RWPE2 (cell line): ENCODE measurements at regions not wholly inside any gene's neighbourhood (a gene's known extent, or its start where the extent isn't known, plus 50 kb on each side); places are given as distances from the start of the nearest gene placed in this dataset.

ENCODE experiments used
- ATAC-seq: fragments of 200-7000 bp; cut with Tn5 transposase; 3 replicates; pipeline ENCODE4 v1.9.1; 2021; ENCODE audit warnings: low read depth
- DNase-seq: peaks from one replicate; pipeline ENCODE4 v3.0.0-alpha.2; 2020; ENCODE audit warnings: low spot score
- H3K27ac ChIP-seq: fragments of 450-650 bp; 2 replicates; pipeline ENCODE4 v1.5.1; 2017; ENCODE audit warnings: mild to moderate bottlenecking; ENCODE audit not compliant: poor library complexity, severe bottlenecking
- H3K27me3 ChIP-seq: fragments of 250-450 bp; sonication (Bioruptor Pico); 2 replicates; pipeline ENCODE4 v1.5.1; 2021; ENCODE audit warnings: mild to moderate bottlenecking, moderate library complexity; ENCODE audit not compliant: insufficient read depth, poor library complexity, severe bottlenecking
- H3K36me3 ChIP-seq: fragments of 250-450 bp; sonication (Bioruptor Pico); 2 replicates; pipeline ENCODE4 v1.5.1; 2020; ENCODE audit warnings: low read depth, mild to moderate bottlenecking, moderate library complexity
- H3K4me1 ChIP-seq: fragments of 250-450 bp; sonication (Bioruptor Pico); 2 replicates; pipeline ENCODE4 v1.5.1; 2021; ENCODE audit warnings: mild to moderate bottlenecking, moderate library complexity; ENCODE audit not compliant: insufficient read depth, poor library complexity, severe bottlenecking
- H3K4me3 ChIP-seq: fragments of 250-450 bp; sonication (Bioruptor Pico); 2 replicates; pipeline ENCODE4 v1.5.1; 2021; ENCODE audit warnings: mild to moderate bottlenecking, moderate library complexity; ENCODE audit not compliant: severe bottlenecking
- H3K9me3 ChIP-seq: fragments of 250-450 bp; sonication (Bioruptor Pico); 2 replicates; pipeline ENCODE4 v1.5.1; 2021; ENCODE audit warnings: mild to moderate bottlenecking, moderate library complexity; ENCODE audit not compliant: severe bottlenecking
- CTCF ChIP-seq: fragments of 450-650 bp; IDR thresholded peaks from one replicate; pipeline ENCODE4 v1.5.1; 2017; ENCODE audit warnings: mild to moderate bottlenecking, moderate library complexity; ENCODE audit not compliant: poor library complexity, severe bottlenecking

GRCh38 chr16:64437706-64438324 lies 684.0 kb downstream of the CDH11 start:
- no peak for DNase-seq
- H3K4me3 ChIP-seq: no peak overlapping the region
- ATAC-seq: no peak
- no peaks in the 10 kb centered on the region for H3K9me3 ChIP-seq
- H3K27ac ChIP-seq: no peak overlapping the region
- H3K27me3 ChIP-seq: no peaks in the 10 kb centered on the region
- no peaks in the 10 kb centered on the region for H3K36me3 ChIP-seq
- TF ChIP-seq CTCF: no peak
- H3K4me1 ChIP-seq: peaks cover 12% of the 10 kb centered on the region

- H3K9me3 ChIP-seq: no peaks in the 10 kb centered on the region
- H3K27ac ChIP-seq: no peak overlapping the region
- no peak overlapping the region for H3K4me3 ChIP-seq
- no peaks in the 10 kb centered on the region for H3K27me3 ChIP-seq
- TF ChIP-seq CTCF: no peak
- DNase-seq (no peak), ATAC-seq (no peak)
- H3K4me1 ChIP-seq: no peaks in the 10 kb centered on the region
- H3K36me3 ChIP-seq: no peaks in the 10 kb centered on the region
These were observed 687.3 kb downstream of the CDH11 start for GRCh38 chr16:64434526-64435069.

GRCh38 chr16:64428463-64429113 lies 693.3 kb downstream of the CDH11 start:
- TF ChIP-seq CTCF: no peak
- Histone ChIP-seq H3K4me3 (no peak overlapping the region), H3K27ac (no peak overlapping the region), H3K4me1 (peaks cover 12% of the 10 kb centered on the region), H3K9me3 (no peaks in the 10 kb centered on the region), H3K36me3 (no peaks in the 10 kb centered on the region), H3K27me3 (no peaks in the 10 kb centered on the region)
- DNase-seq (no peak), ATAC-seq (peak; percentile 95)

- no peaks in the 10 kb centered on the region for H3K9me3 ChIP-seq
- no peak overlapping the region for H3K27ac ChIP-seq
- no peaks in the 10 kb centered on the region for H3K27me3 ChIP-seq
- H3K4me1 ChIP-seq: peaks cover 12% of the 10 kb centered on the region
- TF ChIP-seq CTCF: no peak
- H3K4me3 ChIP-seq: no peak overlapping the region
- ATAC-seq: no peak
- DNase-seq: no peak
- no peaks in the 10 kb centered on the region for H3K36me3 ChIP-seq
These were observed 695.7 kb downstream of the CDH11 start for GRCh38 chr16:64426131-64426666.
